ENCODE measurements at regions not wholly inside any gene's neighbourhood (a gene's known extent, or its start where the extent isn't known, plus 50 kb on each side); places are given as distances from the start of the nearest gene placed in this dataset.
A peak's percentile ranks its signal among the peaks of the same experiment; 100 is the strongest.

DNA sequence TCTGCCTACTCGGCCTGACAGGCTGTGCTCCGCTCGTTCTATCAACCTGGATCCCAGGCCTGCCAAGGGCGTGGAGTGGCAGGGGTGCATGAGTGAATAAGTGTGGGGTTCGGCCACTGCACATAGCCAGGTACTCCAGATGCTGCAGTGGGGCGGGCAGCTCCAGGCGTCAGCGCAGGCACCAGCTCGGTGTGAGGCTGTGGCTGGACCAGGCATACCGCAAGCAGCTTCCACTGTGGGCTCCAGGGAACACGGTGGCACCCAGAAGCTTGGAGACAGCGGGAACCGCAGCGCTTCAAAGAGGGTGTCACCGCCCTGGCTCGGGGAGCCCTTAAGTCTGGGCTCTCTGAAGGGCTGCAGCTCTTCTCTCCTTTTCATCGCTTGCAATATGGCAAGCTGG is 1630.2 kb downstream of the OLFM4 start:
- ChIA-PET CTCF (no interaction called here), POLR2A (ENCODE audit: low non-redundant PET) (no interaction called here)

DNA sequence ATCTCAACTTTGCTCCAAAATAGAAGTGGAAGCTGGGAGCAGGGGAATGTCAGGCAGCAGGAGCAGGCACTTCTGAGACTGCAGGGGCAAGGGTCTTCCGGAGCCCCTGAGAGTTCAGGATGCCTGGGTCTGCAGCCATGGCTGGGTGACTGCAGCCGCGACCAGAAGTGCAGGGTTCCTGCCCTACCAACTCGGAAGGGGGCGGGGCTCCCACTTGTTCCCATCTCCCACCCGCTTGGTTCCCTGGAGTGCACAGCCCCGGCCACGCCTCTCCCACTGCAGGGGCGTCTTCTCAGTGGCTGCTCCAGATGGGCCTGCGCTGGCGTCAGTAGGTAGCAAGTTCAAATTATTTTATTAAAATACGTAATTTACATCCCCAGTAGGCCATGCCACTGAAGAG is 1631.7 kb downstream of the OLFM4 start:
- no peak for TF ChIP-seq CTCF (conservative IDR thresholded peaks at IDR 0.05; ENCODE audit: low read depth)
- no peak overlapping the region for H3K27ac ChIP-seq
- CTCF ChIA-PET: no interaction called here
- POLR2A ChIA-PET (ENCODE audit: low non-redundant PET): no interaction called here
- no peak for DNase-seq (ENCODE audit: low spot score)

More for the DNA sequence above, 1630.2 kb downstream of the OLFM4 start:
- TF ChIP-seq CTCF (conservative IDR thresholded peaks at IDR 0.05; ENCODE audit: low read depth): no peak
- DNase-seq (ENCODE audit: low spot score): no peak
- H3K27ac ChIP-seq: no peak overlapping the region

- H3K27ac ChIP-seq: no peak overlapping the region
- POLR2A ChIA-PET (ENCODE audit: low non-redundant PET): no interaction called here
- DNase-seq (ENCODE audit: low spot score): no peak
- CTCF ChIA-PET: no interaction called here
- no peak for TF ChIP-seq CTCF (conservative IDR thresholded peaks at IDR 0.05; ENCODE audit: low read depth)
These were observed 1648.0 kb downstream of the OLFM4 start for GRCh38 chr13:54676526-54677113.

- H3K27ac ChIP-seq: no peak overlapping the region
- no peak for TF ChIP-seq CTCF (conservative IDR thresholded peaks at IDR 0.05; ENCODE audit: low read depth)
- DNase-seq (ENCODE audit: low spot score): no peak
- POLR2A ChIA-PET (ENCODE audit: low non-redundant PET): no interaction called here
- CTCF ChIA-PET: no interaction called here
These were observed 1653.6 kb downstream of the OLFM4 start for GRCh38 chr13:54682184-54682583.

- DNase-seq (ENCODE audit: low spot score): peak; percentile 2
- CTCF ChIA-PET: no interaction called here
- TF ChIP-seq CTCF (conservative IDR thresholded peaks at IDR 0.05; ENCODE audit: low read depth): no peak
- POLR2A ChIA-PET (ENCODE audit: low non-redundant PET): no interaction called here
- no peak overlapping the region for H3K27ac ChIP-seq
These were observed 1658.6 kb downstream of the OLFM4 start for GRCh38 chr13:54687173-54687572.

DNA sequence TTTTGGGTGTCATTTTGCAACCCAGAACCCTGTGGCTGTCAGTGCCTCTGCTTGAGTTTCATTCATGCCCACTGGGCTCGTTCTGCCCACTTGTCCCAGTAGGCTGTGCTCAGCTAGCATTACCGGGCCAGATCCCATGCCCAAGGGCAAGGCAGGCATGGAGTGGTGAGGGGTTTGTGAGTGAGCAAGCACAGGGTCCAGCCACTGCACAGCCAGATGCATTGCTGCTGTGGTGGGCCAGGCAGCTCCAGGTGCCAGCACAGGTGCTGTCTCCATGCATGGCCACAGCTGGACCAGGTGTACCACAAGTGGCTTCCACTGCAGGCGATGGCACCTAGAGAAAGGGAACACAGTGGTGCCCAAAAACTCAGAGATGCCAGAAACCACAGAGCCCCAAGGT is 1671.2 kb downstream of the OLFM4 start:
- no peak for DNase-seq (ENCODE audit: low spot score)
- TF ChIP-seq CTCF (conservative IDR thresholded peaks at IDR 0.05; ENCODE audit: low read depth): no peak
- no peak overlapping the region for H3K27ac ChIP-seq
- ChIA-PET POLR2A (ENCODE audit: low non-redundant PET) (no interaction called here), CTCF (interaction anchor here (0.6 kb wide), 1 partner anchor 245 kb away, joined by 3 read pairs; no protein-coding TSS in a partner anchor)

- POLR2A ChIA-PET (ENCODE audit: low non-redundant PET): no interaction called here
- DNase-seq (ENCODE audit: low spot score): no peak
- TF ChIP-seq CTCF (conservative IDR thresholded peaks at IDR 0.05; ENCODE audit: low read depth): no peak
- CTCF ChIA-PET: no interaction called here
- H3K27ac ChIP-seq: no peak overlapping the region
These were observed 1677.1 kb downstream of the OLFM4 start for GRCh38 chr13:54705738-54706137.

All from RWPE1 (cell line).